GM19035 (cell line): ENCODE measurements at regions not wholly inside any gene's neighbourhood (a gene's known extent, or its start where the extent isn't known, plus 50 kb on each side); places are given as distances from the start of the nearest gene placed in this dataset.
"Not testable (repeated sequence)": the region's sequence is repeated elsewhere in the genome, so short reads cannot be mapped to it uniquely, and the experiment has no call there.

ENCODE experiments used
- ATAC-seq: cut with Tn5 transposase; IDR thresholded peaks from one replicate; pipeline ENCODE4 v1.9.1; 2021; ENCODE audit not compliant: unreplicated experiment

DNA sequence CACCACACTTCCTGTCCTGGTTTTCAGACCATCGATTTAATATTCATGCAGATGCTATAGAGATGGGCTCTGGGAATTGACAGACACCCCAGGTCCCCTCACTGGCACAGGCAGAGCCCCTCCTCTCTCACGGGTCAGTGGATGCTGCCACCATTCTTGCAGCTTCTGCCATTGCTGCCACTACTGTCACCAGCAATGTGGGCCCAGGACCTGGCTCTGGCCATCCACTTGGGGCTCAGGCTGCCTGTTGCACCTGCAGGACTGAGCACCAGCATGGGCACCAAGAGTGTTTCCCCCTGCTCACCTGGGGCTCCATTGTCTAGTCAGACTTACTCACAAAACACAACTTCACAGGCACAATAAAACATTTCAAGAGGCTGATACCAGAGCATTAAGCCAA, 479.0 kb upstream of the ZNF608 start:
- no peak for ATAC-seq

DNA sequence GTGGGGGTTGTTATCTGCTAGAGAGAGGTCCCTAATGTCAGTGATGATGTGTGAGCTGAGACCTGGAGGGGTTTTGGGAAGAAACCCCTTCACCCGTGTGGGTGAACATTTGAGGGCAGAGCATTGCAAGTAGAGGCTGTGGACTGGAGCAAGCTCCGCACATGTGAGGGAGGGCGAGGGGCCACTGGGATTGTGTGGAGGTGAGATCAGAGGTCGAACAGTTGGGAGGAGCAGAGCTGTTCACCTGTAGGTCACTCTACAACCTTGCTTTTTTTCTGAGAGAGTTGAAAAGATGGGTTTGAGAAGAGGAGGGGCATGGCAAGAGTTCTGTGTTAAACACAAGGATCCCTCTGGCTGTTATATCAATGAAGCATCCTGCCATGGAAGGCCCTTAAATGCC, 480.4 kb upstream of the ZNF608 start:
- ATAC-seq = no peak

DNA sequence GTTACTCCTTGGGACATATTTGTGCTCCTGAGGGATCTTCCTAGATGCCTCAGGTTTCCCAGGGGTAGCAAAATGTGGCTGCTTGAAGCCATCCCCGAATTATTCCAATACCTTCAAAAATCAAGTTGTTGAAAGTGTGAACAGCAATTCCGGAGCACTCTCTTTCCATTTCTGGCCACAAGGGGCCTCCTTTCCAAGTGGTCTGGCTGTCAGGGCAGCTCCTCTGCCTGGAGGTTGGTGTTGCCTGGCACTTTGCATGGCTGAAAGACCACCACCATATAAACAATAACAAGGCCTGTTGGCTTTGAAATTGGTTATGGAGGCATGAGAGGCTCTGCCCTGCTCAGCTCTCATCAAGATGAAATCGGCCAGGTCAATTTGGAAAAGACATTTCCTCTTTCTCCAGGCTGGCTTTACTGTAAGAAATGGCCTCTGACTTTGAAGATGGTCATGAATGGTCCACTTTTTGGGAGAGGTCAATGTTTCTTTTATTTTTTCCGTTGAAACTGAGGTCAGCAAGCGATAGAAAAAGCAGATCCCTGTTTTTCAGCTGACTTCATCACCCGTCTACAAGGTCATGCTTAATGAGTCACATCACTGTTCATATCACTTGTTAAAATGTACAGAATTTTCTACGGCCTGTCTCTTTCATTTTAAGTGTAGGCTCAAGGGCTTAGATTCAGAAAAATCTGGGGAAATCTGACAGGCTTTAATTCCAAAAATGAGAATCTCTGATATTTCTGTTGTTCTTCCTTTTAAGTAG, 481.1 kb upstream of the ZNF608 start:
- ATAC-seq = no peak

DNA sequence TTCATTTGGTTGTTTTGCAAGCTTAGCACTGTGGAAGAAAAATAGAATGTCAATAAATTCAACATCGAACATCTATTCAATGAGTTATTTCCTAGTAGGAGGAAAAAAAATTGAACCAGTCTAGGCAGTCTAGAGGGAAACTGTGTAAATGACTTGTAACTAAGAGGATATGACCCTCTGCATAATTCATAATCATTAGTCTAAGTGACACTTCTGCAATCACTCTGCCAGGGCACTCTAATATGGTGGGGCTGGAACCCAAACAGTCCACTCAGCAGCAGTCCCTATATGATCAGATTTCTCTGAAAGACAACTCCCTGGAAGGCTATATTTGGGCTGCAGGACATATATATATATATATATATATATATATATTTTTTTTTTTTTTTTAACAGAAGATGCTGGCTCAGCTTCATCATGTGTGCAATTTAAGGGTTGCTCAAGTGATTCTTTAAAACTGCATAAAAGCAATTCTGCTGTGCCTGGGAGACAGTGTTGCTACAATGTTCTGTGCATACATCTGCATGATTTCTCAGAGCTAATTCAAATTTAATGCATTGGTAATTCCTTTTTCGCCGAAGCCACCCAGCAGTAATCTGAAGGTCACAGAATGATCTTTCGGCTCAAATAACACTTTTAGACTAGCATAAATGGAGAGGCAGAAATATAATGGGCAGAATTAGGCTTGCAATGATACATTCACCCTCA, 482.1 kb upstream of the ZNF608 start:
- no peak for ATAC-seq

DNA sequence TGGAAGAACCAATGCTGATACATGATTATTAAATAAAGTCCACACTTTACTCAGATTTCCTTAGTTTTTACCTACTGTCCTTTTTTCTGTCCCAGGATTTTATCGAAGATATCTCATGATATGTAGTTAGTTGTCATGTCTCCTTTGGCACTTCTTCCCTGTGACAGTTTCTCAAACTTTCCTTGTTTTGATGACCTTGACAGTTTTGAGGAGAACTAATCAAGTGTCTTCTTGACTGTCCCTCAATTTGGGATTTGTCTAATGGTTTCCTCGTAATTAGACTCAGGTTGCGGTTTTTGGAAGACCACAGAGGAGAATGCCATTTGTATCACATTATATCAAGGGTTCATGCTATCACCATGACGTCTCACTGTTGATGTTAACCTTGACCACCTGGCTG, 483.1 kb upstream of the ZNF608 start:
- no peak for ATAC-seq

DNA sequence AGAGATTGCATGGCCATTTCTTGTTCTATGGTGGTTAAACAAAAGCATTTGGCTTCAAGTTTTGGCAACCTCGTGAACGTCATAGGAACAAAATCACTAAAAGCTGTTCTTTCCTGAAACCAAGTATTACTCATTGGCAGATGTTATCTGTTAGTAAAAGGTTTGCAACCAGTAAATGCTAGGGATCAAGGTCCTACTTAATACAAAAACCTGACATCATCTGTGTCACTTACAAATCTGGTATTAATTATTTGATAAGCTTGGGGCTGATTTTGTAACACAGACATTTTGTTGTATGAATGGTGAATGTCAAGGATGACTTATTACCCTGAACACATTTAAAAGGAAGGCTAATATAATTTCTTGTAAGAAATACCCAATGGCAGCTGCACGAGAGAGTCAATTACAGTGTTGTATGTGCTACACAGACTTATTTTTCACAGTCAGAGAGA, 486.4 kb upstream of the ZNF608 start:
- no peak for ATAC-seq

DNA sequence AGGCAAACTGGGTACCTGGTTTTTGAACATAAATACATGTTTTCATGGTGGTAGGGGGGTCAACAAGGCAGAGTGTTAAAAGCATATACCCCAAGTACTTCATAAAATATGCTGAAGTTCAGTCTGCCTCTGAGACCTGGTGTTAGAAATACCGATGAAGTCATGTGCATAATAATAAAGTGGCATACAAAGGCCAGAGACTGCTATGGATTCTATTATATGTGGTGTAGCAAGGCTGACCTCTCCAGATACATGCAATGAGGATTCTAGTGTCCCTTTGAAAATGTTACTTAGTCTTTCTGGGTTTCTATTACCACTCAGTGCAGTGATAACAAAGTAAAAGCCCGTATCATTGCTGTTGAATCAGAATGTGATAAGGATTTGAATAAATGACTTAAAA, 487.5 kb upstream of the ZNF608 start:
- ATAC-seq = no peak

DNA sequence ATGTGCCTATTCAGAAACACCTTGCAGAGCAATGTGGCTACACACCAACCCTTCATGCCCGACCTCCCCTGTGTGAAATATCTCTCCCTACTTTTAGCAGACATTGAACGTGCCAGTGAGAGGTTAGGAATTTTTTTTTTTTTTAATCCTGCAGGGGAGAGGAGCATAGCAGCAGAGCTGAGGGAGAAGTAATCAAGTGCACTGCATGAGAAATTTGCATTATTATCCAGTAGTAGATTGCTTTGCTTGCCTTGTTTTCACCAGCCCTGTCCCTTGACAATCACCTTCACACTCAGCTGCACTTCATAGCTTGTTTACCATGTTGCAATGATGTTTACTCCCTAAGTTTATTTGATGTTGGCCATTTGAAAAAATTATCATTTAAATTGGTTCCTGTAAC, 489.6 kb upstream of the ZNF608 start:
- no peak for ATAC-seq

DNA sequence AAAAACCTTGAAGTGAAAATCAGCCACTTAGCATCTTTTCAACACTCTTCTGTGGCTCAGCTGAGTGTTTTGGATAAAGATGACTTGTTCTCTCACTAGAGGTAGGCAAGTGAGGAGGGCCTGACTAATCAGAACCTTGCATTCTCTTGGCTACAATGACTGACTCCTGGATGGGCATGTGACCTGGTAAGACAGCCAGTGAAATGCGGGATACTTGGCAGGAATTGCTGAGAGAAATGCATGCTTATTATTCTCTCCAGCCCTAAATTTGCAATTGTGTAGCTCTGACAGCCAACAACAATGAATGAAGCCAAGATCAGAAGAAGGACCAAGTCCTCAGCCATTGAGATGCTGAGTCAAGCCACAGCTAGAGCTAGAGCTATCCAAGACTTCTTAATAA, 490.5 kb upstream of the ZNF608 start:
- ATAC-seq = no peak

DNA sequence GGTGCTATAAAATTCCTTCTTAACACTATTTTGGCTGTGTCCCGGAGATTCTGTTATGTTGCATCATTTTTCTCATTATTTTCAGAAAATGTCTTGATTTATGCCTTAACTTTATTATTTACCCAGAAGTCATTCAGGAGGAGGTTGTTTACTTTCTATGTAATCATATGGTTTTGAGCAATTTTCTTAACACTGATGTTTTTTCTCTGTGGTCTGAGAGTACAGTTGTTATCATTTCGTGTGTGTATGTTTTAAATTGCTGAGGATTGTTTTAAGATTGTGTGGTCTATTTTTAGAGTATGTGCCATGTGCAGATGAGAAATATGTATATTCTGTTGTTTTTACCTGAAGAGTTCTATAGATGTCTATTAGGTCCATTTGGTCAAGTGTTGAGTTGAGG, 498.1 kb upstream of the ZNF608 start:
- no peak for ATAC-seq

DNA sequence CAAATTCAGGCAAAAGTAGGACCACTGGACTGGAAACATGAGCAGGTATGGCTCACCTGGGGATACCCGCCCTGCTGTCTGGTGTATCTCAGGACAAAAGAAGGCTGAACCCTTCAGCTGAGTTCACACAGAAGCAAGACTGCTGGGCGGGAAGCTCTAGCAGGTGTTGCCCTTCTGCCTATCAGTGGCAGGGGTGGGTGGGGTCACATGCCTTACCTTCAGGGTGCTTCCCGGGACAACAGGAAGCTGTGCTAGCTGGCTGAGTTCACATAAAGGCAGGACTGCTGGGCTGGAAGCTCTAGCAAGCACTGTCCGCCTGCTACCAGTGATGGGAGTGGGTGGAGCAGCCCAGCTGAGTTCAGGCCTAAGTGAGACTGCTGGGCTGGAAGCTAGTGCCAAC, 498.8 kb upstream of the ZNF608 start:
- no peak for ATAC-seq

DNA sequence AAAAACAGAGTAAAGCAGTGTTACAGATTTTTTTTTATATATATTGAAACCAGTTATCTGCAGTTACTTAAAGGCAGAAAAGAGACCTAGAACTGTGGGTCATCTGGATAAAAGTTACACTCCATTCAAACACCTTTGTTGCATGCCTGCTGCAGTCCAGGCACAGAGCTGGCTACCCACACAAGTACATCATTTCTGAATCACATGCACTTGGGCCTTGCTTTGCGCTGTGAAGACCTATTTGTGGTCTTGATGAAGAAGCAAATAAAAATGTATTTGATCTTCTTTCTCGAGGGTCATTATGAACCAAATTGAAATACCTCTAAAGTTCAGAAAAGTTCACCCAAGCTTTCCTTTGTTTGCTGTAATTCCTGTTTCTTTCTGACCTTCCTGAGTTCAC, 503.0 kb upstream of the ZNF608 start:
- no peak for ATAC-seq

DNA sequence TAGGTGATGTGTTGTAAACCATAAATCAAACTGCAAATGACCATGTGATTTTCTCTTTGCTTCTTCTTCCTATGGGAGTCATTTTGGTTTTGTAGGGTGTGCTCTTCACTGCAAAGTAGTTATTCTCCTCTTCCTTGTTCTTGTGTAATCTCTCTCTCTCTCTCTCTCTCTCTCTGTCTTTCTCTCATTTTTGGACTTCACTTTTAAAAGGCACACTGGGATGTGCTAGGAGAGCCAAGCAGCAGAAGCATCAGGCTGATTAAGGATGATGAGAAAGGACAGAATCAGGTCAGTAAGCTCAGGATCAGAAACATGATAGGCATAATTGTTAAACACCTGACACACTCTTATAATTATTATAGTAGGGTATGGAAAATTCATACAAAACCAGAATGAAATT, 505.3 kb upstream of the ZNF608 start:
- no peak for ATAC-seq

DNA sequence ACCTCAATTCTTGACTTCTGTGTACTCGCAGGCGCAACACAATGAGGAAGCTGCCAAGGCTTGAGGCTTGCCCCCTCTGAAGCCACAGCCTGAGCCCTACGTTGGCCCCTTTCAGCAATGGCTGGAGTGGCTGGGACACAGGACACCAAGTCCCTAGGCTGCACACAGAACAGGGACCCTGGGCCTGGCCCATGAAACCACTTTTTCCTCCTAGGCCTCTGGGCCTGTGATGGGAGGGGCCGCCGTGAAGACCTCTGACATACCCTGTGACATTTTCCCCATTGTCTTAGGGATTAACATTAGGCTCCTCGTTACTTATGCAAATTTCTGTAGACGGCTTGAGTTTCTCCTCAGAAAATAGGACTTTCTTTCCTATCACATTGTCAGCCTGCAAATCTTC, 507.2 kb upstream of the ZNF608 start:
- ATAC-seq = not testable (repeated sequence)

DNA sequence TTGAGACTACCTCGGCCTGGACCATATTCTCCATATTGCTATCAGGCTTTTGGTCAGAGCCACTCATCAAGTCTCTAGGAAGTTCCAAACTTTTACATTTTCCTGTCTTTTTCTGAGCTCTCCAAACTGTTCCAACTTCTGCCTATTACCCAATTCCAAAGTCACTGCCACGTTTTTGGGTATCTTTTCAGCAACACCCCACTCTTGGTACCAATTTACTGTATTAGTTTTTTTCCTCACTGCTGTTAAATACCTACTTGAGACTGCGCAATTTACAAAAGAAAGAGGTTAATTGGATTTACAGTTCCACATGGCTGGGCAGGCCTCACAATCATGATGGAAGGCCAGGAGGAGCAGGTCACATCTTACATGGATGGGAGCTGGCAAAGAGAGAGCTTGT, 507.8 kb upstream of the ZNF608 start:
- no peak for ATAC-seq

DNA sequence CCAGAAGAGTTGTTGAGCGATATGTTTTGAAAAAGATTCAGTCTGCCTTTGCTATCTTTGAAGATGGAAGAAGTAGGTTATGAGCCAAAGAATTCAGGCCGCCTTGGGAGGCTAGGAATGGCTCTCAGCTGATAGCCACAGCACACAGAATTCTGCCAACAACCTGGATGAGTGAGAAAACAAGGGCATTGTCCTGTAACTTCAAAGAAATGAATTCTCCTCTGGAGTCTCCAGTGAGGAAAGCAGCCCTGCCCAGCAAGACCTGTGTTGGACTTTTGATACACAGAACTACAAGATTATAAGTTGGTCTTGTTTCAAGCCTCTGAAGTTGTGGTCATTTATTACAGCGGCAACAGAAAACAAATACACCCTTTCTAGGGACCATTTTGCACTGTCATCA, 509.9 kb upstream of the ZNF608 start:
- ATAC-seq = no peak

DNA sequence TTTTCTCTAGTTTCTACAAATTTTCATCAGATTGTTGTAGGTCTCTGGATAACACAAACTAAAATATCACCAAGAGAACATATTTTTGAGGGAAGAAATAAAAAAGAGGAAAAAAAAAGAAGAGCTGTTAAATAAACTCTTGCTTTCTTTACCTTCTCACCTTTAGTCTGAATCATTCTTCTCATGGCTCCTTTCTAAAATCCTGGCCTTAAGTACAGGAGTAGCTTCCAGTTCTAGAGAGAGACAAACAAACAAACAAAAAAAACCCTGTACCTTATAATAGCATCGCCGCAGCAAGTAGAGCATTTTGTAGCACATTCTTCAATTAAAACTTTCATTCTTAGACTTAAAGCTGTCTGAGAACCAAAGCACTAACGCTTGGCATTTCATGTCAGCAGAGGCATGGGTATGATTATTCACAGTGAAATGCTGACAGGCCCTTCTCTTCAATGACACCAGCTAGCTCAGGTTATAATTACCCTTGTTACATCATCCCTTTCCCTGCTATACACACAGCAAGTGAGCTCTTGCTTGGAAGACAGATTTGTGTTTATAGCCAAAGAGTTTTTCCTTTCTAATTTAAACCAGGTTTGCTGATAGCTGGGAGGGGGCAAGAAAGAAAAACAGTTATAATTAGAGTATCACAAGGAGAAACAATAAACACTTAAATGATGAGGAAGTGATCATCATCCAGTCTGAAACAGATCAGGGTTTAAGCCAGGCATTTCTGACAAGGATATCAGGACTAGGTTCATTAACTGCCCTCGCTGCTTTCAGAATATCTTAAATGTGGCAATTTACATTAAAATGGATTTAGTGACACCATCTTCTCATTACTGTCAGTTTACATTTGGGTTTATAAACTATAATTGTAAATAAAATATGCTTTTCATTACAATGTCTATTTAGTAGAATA, 510.9 kb upstream of the ZNF608 start:
- ATAC-seq = no peak

DNA sequence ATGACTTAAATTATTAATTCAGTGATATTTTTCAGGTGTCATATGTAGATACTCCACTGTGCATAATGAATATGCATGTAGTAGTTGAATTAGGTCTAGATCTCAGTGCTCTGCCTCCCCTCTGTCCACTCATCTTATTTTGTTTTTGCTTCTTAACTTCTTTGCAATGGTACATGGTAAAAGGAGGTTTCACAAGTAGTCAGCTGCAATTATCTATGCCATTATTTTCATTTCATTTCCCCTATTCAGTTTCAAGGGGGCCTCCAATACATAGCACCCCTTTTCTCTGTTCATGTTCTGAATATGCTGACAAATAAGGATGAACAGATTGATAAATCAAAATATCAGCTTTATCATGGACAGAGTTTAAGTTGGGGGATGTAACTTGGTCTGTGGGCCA, 511.6 kb upstream of the ZNF608 start:
- ATAC-seq = no peak

DNA sequence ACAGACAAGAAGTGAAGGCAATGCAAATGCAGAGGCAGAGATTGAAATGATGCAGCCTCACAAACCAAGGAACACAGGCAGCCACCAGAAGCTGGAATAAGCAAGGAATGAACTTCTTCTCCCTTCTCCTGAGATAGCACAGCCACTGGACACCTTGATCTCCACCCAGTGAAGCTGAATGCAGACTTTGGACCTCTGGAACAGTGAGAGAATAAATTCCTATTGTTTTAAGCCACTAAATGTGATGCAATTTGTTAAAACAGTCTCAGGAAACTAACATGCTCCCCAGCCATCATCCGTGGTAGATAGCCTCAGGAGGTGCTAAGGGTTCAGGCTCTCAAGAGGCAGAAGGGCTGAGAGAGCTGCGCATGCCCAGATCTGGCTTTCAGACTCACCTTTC, 512.2 kb upstream of the ZNF608 start:
- ATAC-seq = no peak

DNA sequence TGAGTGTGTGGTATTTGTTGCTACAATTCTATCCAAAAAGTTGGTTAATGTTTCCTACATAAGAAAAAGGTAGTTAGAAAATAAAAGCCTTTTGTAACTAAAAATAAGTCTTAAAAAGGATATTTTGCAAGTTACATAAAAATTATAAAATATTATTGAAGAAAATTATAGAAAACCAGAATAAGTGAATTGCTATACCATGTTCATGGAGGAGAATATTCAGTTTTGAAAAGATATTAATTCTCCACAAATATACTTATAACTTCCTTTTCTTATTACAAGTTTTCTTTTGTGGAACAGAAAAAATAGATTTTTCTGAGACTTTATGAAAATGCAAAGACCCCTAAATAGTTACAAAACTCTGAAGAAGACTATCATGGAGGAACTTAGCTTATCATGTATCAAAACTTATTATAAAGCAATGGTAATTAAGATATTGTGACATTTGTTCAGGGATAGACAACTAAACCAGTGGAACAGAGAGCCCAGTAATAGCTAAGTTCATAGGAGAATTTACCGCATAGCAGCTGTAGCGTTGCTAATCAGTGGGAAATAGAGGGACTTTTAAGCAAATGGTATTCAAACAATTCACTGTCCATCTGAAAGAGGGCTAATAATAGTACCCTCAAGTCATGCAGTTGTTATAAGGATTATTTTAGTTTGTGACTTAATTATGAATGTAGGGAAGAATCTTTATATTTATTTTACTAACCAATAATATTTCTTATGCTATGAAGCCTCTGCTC, 515.2 kb upstream of the ZNF608 start:
- no peak for ATAC-seq

DNA sequence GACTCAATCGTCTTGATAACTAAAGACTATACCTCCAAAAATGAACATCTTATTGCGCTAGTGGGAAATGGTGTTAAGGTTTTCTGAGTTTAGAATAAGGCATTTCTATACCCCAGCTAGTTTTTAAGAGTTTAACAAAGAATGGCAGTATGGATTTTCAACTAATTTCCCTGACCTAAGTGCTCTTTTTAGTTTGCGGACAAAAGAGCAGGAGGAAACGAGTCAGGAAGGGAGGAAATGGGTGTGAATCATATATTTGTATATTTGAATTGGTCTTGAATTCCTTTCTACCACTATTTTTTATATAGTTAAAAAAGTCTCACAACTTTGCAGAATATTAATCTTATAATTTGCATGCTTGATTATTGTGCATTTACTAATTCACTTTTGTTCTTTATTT, 516.3 kb upstream of the ZNF608 start:
- ATAC-seq = no peak
